Ishikawa (cell line): ENCODE measurements at regions not wholly inside any gene's neighbourhood (a gene's known extent, or its start where the extent isn't known, plus 50 kb on each side); places are given as distances from the start of the nearest gene placed in this dataset.

Source experiments
- CREB1 ChIP-seq: IDR thresholded peaks from 2 replicates; pipeline ENCODE4 v1.6.1; 2012; ENCODE audit warnings: low read depth
- EGR1 ChIP-seq: IDR thresholded peaks from 2 replicates; pipeline ENCODE4 v1.6.1; 2012
- EP300 ChIP-seq: IDR thresholded peaks from 2 replicates; pipeline ENCODE4 v1.6.1; 2012; ENCODE audit warnings: borderline replicate concordance
- FOXM1 ChIP-seq: IDR thresholded peaks from 2 replicates; pipeline ENCODE4 v1.6.1; 2012; ENCODE audit warnings: low read depth, borderline replicate concordance
- MAX ChIP-seq: IDR thresholded peaks from 2 replicates; pipeline ENCODE4 v1.6.1; 2012
- NFIC ChIP-seq: IDR thresholded peaks from 2 replicates; pipeline ENCODE4 v1.6.1; 2012
- RAD21 ChIP-seq: IDR thresholded peaks from 2 replicates; pipeline ENCODE4 v1.6.1; 2012; ENCODE audit warnings: low read depth
- REST ChIP-seq: IDR thresholded peaks from 2 replicates; pipeline ENCODE4 v1.6.1; 2012; ENCODE audit warnings: low read depth, mild to moderate bottlenecking
- TAF1 ChIP-seq: IDR thresholded peaks from 2 replicates; pipeline ENCODE4 v1.6.1; 2012; ENCODE audit warnings: low read depth, mild to moderate bottlenecking
- TCF12 ChIP-seq: IDR thresholded peaks from 2 replicates; pipeline ENCODE4 v1.6.1; 2012; ENCODE audit warnings: low read depth
- TEAD4 ChIP-seq: IDR thresholded peaks from 2 replicates; pipeline ENCODE4 v1.6.1; 2012
- USF1 ChIP-seq: IDR thresholded peaks from 2 replicates; pipeline ENCODE4 v1.6.1; 2012
- YY1 ChIP-seq: IDR thresholded peaks from 2 replicates; pipeline ENCODE4 v1.6.1; 2012; ENCODE audit warnings: low read depth
- ZBTB7A ChIP-seq: IDR thresholded peaks from 2 replicates; pipeline ENCODE4 v1.6.1; 2012; ENCODE audit warnings: low read depth

- no peak for TF ChIP-seq YY1
- no peak for TF ChIP-seq CREB1
- TF ChIP-seq MAX = no peak
- no peak for TF ChIP-seq EP300
- no peak for TF ChIP-seq TCF12
- no peak for TF ChIP-seq TEAD4
- TF ChIP-seq TAF1 = no peak
- TF ChIP-seq USF1 = no peak
- no peak for TF ChIP-seq RAD21
- no peak for TF ChIP-seq FOXM1
- TF ChIP-seq REST = no peak
- TF ChIP-seq ZBTB7A = no peak
- no peak for TF ChIP-seq NFIC
- TF ChIP-seq EGR1 = no peak
Measured at GRCh38 chr5:138647261-138647788, 72.1 kb upstream of the HSPA9 start.
